Vagina (tissue), 2 donors: ENCODE measurements at regions not wholly inside any gene's neighbourhood (a gene's known extent, or its start where the extent isn't known, plus 50 kb on each side); places are given as distances from the start of the nearest gene placed in this dataset.

ENCODE experiments used
- CTCF ChIP-seq, 3 experiments: fragments of 450-650 bp in 2 of 3; fragments of 200-600 bp in 1 of 3; sonication (generic) in 1 of 3; IDR thresholded peaks; one replicate each; pipeline ENCODE4 v1.5.1; 2017 to 2019; ENCODE audit warnings: antibody characterized with exemption in 3 of 3, mild to moderate bottlenecking in 2 of 3, moderate library complexity in 2 of 3
- POLR2A ChIP-seq, 2 donors: fragments of 450-650 bp; IDR thresholded peaks; one replicate each; pipeline ENCODE4 v1.6.1; 2017; ENCODE audit warnings: antibody characterized with exemption in 2 of 2, mild to moderate bottlenecking in 2 of 2, moderate library complexity in 2 of 2

GRCh38 chr6:101126501-101126900 is 245.4 kb upstream of the ASCC3 start:
- TF ChIP-seq CTCF (IDR thresholded peaks at IDR 0.05) (no peak), POLR2A (IDR thresholded peaks at IDR 0.05) (no peak)
